H9 (cell line): ENCODE measurements at regions not wholly inside any gene's neighbourhood (a gene's known extent, or its start where the extent isn't known, plus 50 kb on each side); places are given as distances from the start of the nearest gene placed in this dataset.

Experiments
- DNase-seq: peaks from one replicate; pipeline ENCODE4 v3.0.0-alpha.2; 2017
- H2AFZ ChIP-seq: one replicate; pipeline ENCODE4 v1.6.1; 2013; ENCODE audit warnings: mild to moderate bottlenecking, low read length, control low read depth, moderate library complexity
- H2AK5ac ChIP-seq: 2 replicates; pipeline ENCODE4 v1.6.1; 2013; ENCODE audit warnings: low read length, control low read depth, mixed read lengths; ENCODE audit not compliant: insufficient read length
- H2BK120ac ChIP-seq: one replicate; pipeline ENCODE4 v1.6.1; 2013; ENCODE audit warnings: low read depth, mild to moderate bottlenecking, low read length, control low read depth, inconsistent platforms; ENCODE audit not compliant: poor library complexity, severe bottlenecking
- H2BK12ac ChIP-seq: 2 replicates; pipeline ENCODE4 v1.6.1; 2013; ENCODE audit warnings: low read length, control low read depth, mixed read lengths, low read depth; ENCODE audit not compliant: insufficient read length
- H2BK15ac ChIP-seq: 2 replicates; pipeline ENCODE4 v1.6.1; 2013; ENCODE audit warnings: low read depth, low read length, control low read depth
- H2BK20ac ChIP-seq: one replicate; pipeline ENCODE4 v1.6.1; 2013; ENCODE audit warnings: low read depth, mild to moderate bottlenecking, low read length, control low read depth, inconsistent platforms; ENCODE audit not compliant: poor library complexity, severe bottlenecking
- H2BK5ac ChIP-seq: 2 replicates; pipeline ENCODE4 v1.6.1; 2013; ENCODE audit warnings: low read length, control low read depth, mixed read lengths; ENCODE audit not compliant: insufficient read length
- H3K14ac ChIP-seq: 2 replicates; pipeline ENCODE4 v1.6.1; 2013; ENCODE audit warnings: low read length, control low read depth; ENCODE audit not compliant: insufficient read depth
- H3K18ac ChIP-seq: 2 replicates; pipeline ENCODE4 v1.6.1; 2013; ENCODE audit warnings: low read depth, mild to moderate bottlenecking, mixed read lengths, low read length, control low read depth; ENCODE audit not compliant: insufficient read length
- H3K23ac ChIP-seq: 2 replicates; pipeline ENCODE4 v1.6.1; 2013; ENCODE audit warnings: low read length, control low read depth, mixed read lengths, low read depth; ENCODE audit not compliant: insufficient read length
- H3K23me2 ChIP-seq: 2 replicates; pipeline ENCODE4 v1.6.1; 2013; ENCODE audit warnings: low read depth, mild to moderate bottlenecking, mixed read lengths, low read length, control low read depth; ENCODE audit not compliant: insufficient read length, poor library complexity, severe bottlenecking
- H3K27ac ChIP-seq: 2 replicates; pipeline ENCODE4 v1.5.1; 2013; ENCODE audit warnings: low read length, control low read depth, mixed read lengths, low read depth; ENCODE audit not compliant: insufficient read length
- H3K27me3 ChIP-seq: 2 replicates; pipeline ENCODE4 v1.6.1; 2013; ENCODE audit warnings: low read length, control low read depth, inconsistent platforms; ENCODE audit not compliant: insufficient read depth
- H3K4ac ChIP-seq: 2 replicates; pipeline ENCODE4 v1.6.1; 2013; ENCODE audit warnings: low read depth, mild to moderate bottlenecking, control low read depth, inconsistent platforms, low read length, moderate library complexity
- H3K4me1 ChIP-seq: 2 replicates; pipeline ENCODE4 v1.6.1; 2013; ENCODE audit warnings: low read length, control low read depth, inconsistent platforms; ENCODE audit not compliant: insufficient read depth
- H3K4me2 ChIP-seq: 2 replicates; pipeline ENCODE4 v1.6.1; 2013; ENCODE audit warnings: low read length, control low read depth, mixed read lengths; ENCODE audit not compliant: insufficient read length, insufficient read depth
- H3K56ac ChIP-seq: 2 replicates; pipeline ENCODE4 v1.6.1; 2013; ENCODE audit warnings: low read depth, mild to moderate bottlenecking, mixed read lengths, low read length, control low read depth; ENCODE audit not compliant: insufficient read length
- H3K79me1 ChIP-seq: 2 replicates; pipeline ENCODE4 v1.6.1; 2013; ENCODE audit warnings: low read depth, mild to moderate bottlenecking, moderate library complexity, low read length, control low read depth, inconsistent platforms; ENCODE audit not compliant: insufficient read depth, poor library complexity, severe bottlenecking
- H3K79me2 ChIP-seq: 2 replicates; pipeline ENCODE4 v1.6.1; 2013; ENCODE audit warnings: low read length, control low read depth, inconsistent platforms; ENCODE audit not compliant: insufficient read depth
- H3K9ac ChIP-seq: 2 replicates; pipeline ENCODE4 v1.6.1; 2013; ENCODE audit warnings: low read length, control low read depth, mixed read lengths; ENCODE audit not compliant: insufficient read length; ENCODE audit errors: extremely low read depth
- H3K9me3 ChIP-seq: one replicate; pipeline ENCODE4 v1.6.1; 2013; ENCODE audit warnings: low read depth, low read length, inconsistent platforms; ENCODE audit not compliant: control insufficient read depth
- H3T11ph ChIP-seq: one replicate; pipeline ENCODE4 v1.6.1; 2013; ENCODE audit warnings: mild to moderate bottlenecking, low read length, control low read depth, inconsistent platforms
- H4K20me1 ChIP-seq: one replicate; pipeline ENCODE4 v1.6.1; 2013; ENCODE audit not compliant: control insufficient read depth, insufficient read length, insufficient read depth
- H4K5ac ChIP-seq: 2 replicates; pipeline ENCODE4 v1.6.1; 2013; ENCODE audit warnings: low read depth, mild to moderate bottlenecking, mixed read lengths, low read length, control low read depth; ENCODE audit not compliant: insufficient read length
- H4K8ac ChIP-seq: replicated peaks from 2 replicates; pipeline ENCODE4 v1.6.1; 2013; ENCODE audit warnings: low read length, control low read depth, mixed read lengths, low read depth; ENCODE audit not compliant: insufficient read length
- H4K91ac ChIP-seq: 2 replicates; pipeline ENCODE4 v1.6.1; 2013; ENCODE audit warnings: low read depth, mild to moderate bottlenecking, moderate library complexity, mixed read lengths, low read length, control low read depth; ENCODE audit not compliant: insufficient read length
- H3K27ac Mint-ChIP-seq, 3 experiments: 2 replicates in 2 of 3; 3 replicates in 1 of 3; pipeline ENCODE4 v1.8.0; 2020 to 2021; ENCODE audit warnings: mixed read lengths in 3 of 3, mild to moderate bottlenecking in 1 of 3, moderate library complexity in 1 of 3
- H3K27me3 Mint-ChIP-seq: 2 replicates; pipeline ENCODE4 v1.8.0; 2021; ENCODE audit warnings: low read depth, mild to moderate bottlenecking, moderate library complexity, mixed read lengths
- H3K36me3 Mint-ChIP-seq, 3 experiments: 2 replicates in 2 of 3; 3 replicates in 1 of 3; pipeline ENCODE4 v1.8.0; 2020 to 2021; ENCODE audit warnings: low read depth in 3 of 3, mixed read lengths in 3 of 3; ENCODE audit not compliant: insufficient read depth in 1 of 3
- H3K4me1 Mint-ChIP-seq, 2 experiments: 2 replicates each; pipeline ENCODE4 v1.8.0; 2020; ENCODE audit warnings: mixed read lengths in 2 of 2
- H3K4me3 Mint-ChIP-seq, 2 experiments: 2 replicates in 1 of 2; 3 replicates in 1 of 2; pipeline ENCODE4 v1.8.0; 2020 to 2021; ENCODE audit warnings: mild to moderate bottlenecking in 2 of 2, mixed read lengths in 2 of 2, moderate library complexity in 1 of 2
- H3K9me3 Mint-ChIP-seq, 2 experiments: 2 replicates in 1 of 2; 3 replicates in 1 of 2; pipeline ENCODE4 v1.8.0; 2020; ENCODE audit warnings: mild to moderate bottlenecking in 2 of 2, mixed read lengths in 2 of 2, moderate library complexity in 1 of 2
- TF ChIP-seq, protein P1 (sequence below): fragments of 200-600 bp; sonication (generic); conservative IDR thresholded peaks from 3 replicates; pipeline ENCODE4 v1.8.0; 2021; ENCODE audit warnings: antibody characterized with exemption, mild to moderate bottlenecking

- no peak overlapping the region for H3K9ac ChIP-seq
- no peak for DNase-seq
- H2BK15ac ChIP-seq = no peak overlapping the region
- H4K5ac ChIP-seq = no peak overlapping the region
- no peaks in the 10 kb centered on the region for H3K27me3 Mint-ChIP-seq
- H3K18ac ChIP-seq = no peak overlapping the region
- no peaks in the 10 kb centered on the region for H4K20me1 ChIP-seq
- no peak overlapping the region for H3K56ac ChIP-seq
- H3K4me1 Mint-ChIP-seq = no peaks in the 10 kb centered on the region
- no peak overlapping the region for H3T11ph ChIP-seq
- H3K9me3 Mint-ChIP-seq = peaks cover 8 to 16% of the 10 kb centered on the region in 2 experiments; a peak in 4 of 5 replicates
- no peak overlapping the region for H2BK120ac ChIP-seq
- H2BK5ac ChIP-seq = no peak overlapping the region
- no peak overlapping the region for H2AK5ac ChIP-seq
- no peak overlapping the region for H3K23ac ChIP-seq
- H4K91ac ChIP-seq = no peak overlapping the region
- H3K4me3 Mint-ChIP-seq = no peak overlapping the region
- H3K36me3 Mint-ChIP-seq = peaks cover 0 to 4% (median 3%) of the 10 kb centered on the region in 3 experiments; a peak in 3 of 7 replicates
- H2BK20ac ChIP-seq = no peak overlapping the region
- H3K79me1 ChIP-seq = no peaks in the 10 kb centered on the region
- H3K23me2 ChIP-seq = no peaks in the 10 kb centered on the region
- no peak overlapping the region for H3K14ac ChIP-seq
- no peak overlapping the region for H3K4ac ChIP-seq
- H3K79me2 ChIP-seq = no peaks in the 10 kb centered on the region
- no peak overlapping the region for H3K27ac Mint-ChIP-seq
- H3K27ac ChIP-seq = no peak overlapping the region
- H2AFZ ChIP-seq = no peak overlapping the region
- no peak overlapping the region for H4K8ac ChIP-seq
- H3K4me1 ChIP-seq = no peaks in the 10 kb centered on the region
- H3K9me3 ChIP-seq = no peaks in the 10 kb centered on the region
- TF ChIP-seq, protein P1, sequence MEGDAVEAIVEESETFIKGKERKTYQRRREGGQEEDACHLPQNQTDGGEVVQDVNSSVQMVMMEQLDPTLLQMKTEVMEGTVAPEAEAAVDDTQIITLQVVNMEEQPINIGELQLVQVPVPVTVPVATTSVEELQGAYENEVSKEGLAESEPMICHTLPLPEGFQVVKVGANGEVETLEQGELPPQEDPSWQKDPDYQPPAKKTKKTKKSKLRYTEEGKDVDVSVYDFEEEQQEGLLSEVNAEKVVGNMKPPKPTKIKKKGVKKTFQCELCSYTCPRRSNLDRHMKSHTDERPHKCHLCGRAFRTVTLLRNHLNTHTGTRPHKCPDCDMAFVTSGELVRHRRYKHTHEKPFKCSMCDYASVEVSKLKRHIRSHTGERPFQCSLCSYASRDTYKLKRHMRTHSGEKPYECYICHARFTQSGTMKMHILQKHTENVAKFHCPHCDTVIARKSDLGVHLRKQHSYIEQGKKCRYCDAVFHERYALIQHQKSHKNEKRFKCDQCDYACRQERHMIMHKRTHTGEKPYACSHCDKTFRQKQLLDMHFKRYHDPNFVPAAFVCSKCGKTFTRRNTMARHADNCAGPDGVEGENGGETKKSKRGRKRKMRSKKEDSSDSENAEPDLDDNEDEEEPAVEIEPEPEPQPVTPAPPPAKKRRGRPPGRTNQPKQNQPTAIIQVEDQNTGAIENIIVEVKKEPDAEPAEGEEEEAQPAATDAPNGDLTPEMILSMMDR = no peak
- H3K4me2 ChIP-seq = no peak overlapping the region
- H2BK12ac ChIP-seq = no peak overlapping the region
- no peaks in the 10 kb centered on the region for H3K27me3 ChIP-seq
These were observed 693.7 kb downstream of the PCDH18 start for GRCh38 chr4:136838607-136839006.
